PFSK-1 (cell line): ENCODE measurements at regions not wholly inside any gene's neighbourhood (a gene's known extent, or its start where the extent isn't known, plus 50 kb on each side); places are given as distances from the start of the nearest gene placed in this dataset.

Source experiments
- FOXP2 ChIP-seq: optimal IDR thresholded peaks from 2 replicates; pipeline ENCODE3; 2011; ENCODE audit warnings: borderline replicate concordance, control low read depth, inconsistent platforms; ENCODE audit not compliant: insufficient read depth; ENCODE audit errors: extremely low read length, extremely low read depth
- POLR2AphosphoS5 ChIP-seq: IDR thresholded peaks from 2 replicates; pipeline ENCODE4 v1.6.1; 2012; ENCODE audit warnings: low read depth, mild to moderate bottlenecking, control low read depth, low read length, moderate library complexity
- SIN3A ChIP-seq: IDR thresholded peaks from 2 replicates; pipeline ENCODE4 v1.6.1; 2012; ENCODE audit warnings: mild to moderate bottlenecking, low read length, moderate library complexity, borderline replicate concordance; ENCODE audit not compliant: insufficient read depth
- TAF1 ChIP-seq: IDR thresholded peaks from 2 replicates; pipeline ENCODE4 v1.6.1; 2012; ENCODE audit warnings: low read length, control low read depth, borderline replicate concordance; ENCODE audit not compliant: insufficient read depth
- TF ChIP-seq, protein P1 (sequence below), 2 experiments: IDR thresholded peaks; 2 replicates each; pipeline versions ENCODE4 v1.6.1 to v1.8.0; 2011 to 2012; ENCODE audit warnings: low read depth in 2 of 2, low read length in 2 of 2, control low read depth in 1 of 2, inconsistent platforms in 1 of 2, mild to moderate bottlenecking in 1 of 2, moderate library complexity in 1 of 2; ENCODE audit not compliant: insufficient read depth in 1 of 2

DNA sequence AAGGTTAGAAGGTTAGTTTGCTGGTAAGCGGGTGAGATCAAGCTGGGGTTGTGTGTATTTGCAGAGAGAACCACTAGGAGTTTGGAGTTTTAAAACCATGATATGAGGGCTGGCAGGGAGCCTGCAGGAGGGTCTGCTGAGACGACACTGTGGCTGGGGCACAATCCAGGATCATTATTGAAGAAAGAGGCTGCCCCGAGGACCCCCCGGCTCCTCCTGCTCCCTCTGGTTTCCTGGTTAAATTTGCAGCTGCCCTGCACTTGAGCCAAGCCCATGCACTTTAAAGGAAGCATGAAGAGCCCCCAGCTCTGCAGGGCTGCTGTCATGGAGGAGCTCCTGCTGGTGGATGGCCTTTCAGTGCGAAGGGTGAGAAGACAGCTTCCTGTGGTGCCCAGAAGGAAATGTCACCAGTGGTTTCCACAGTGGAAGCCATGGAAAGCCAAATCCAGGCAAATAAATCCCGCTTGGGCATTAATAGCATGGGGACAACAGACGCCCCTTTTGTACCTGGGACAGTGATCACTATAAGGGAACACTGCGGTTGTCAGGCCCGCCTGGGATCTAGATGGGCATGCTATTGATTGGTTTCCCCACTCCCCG lies 140.7 kb downstream of the NSG2 start:
- TF ChIP-seq FOXP2 (no peak), TAF1 (no peak)

DNA sequence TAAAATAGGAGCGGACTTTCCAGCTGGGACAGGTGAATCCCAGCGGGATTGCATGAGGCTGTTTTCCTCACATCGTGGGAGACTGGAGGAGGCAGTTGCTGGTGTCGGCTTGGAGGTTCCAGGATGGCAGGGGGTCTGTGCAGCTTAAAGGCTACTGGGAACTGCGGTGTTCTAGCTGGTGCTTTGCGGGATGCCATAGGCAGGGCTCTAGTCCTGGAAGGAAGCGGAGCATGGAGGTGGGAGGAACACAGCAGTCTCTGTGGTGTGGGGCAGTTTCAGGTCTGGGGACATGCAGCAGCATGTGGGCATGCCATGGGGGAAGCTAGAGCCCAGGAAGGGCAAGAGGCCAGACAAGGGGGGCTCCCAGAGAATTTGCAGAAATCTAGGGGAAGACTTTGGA lies 141.5 kb downstream of the NSG2 start:
- TF ChIP-seq FOXP2 (no peak), TAF1 (no peak), POLR2AphosphoS5 (no peak), SIN3A (no peak)
- TF ChIP-seq, protein P1, sequence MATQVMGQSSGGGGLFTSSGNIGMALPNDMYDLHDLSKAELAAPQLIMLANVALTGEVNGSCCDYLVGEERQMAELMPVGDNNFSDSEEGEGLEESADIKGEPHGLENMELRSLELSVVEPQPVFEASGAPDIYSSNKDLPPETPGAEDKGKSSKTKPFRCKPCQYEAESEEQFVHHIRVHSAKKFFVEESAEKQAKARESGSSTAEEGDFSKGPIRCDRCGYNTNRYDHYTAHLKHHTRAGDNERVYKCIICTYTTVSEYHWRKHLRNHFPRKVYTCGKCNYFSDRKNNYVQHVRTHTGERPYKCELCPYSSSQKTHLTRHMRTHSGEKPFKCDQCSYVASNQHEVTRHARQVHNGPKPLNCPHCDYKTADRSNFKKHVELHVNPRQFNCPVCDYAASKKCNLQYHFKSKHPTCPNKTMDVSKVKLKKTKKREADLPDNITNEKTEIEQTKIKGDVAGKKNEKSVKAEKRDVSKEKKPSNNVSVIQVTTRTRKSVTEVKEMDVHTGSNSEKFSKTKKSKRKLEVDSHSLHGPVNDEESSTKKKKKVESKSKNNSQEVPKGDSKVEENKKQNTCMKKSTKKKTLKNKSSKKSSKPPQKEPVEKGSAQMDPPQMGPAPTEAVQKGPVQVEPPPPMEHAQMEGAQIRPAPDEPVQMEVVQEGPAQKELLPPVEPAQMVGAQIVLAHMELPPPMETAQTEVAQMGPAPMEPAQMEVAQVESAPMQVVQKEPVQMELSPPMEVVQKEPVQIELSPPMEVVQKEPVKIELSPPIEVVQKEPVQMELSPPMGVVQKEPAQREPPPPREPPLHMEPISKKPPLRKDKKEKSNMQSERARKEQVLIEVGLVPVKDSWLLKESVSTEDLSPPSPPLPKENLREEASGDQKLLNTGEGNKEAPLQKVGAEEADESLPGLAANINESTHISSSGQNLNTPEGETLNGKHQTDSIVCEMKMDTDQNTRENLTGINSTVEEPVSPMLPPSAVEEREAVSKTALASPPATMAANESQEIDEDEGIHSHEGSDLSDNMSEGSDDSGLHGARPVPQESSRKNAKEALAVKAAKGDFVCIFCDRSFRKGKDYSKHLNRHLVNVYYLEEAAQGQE (IDR thresholded peaks at IDR 0.05; ENCODE audit: insufficient read depth in 1 of 2, low read depth in 2 of 2, low read length in 2 of 2) = no peak

GRCh38 chr5:174187481-174187880 lies 142.0 kb downstream of the NSG2 start:
- TF ChIP-seq POLR2AphosphoS5 (no peak), TAF1 (no peak), SIN3A (no peak), FOXP2 (no peak)
- TF ChIP-seq, protein P1 (IDR thresholded peaks at IDR 0.05; ENCODE audit: insufficient read depth in 1 of 2, low read depth in 2 of 2, low read length in 2 of 2) = no peak

- no peak for TF ChIP-seq SIN3A
- peak; percentile 65; the same call in 1 of the 2 replicates for TF ChIP-seq POLR2AphosphoS5
Observed at GRCh38 chr5:174188295-174188694, 142.8 kb downstream of the NSG2 start.

DNA sequence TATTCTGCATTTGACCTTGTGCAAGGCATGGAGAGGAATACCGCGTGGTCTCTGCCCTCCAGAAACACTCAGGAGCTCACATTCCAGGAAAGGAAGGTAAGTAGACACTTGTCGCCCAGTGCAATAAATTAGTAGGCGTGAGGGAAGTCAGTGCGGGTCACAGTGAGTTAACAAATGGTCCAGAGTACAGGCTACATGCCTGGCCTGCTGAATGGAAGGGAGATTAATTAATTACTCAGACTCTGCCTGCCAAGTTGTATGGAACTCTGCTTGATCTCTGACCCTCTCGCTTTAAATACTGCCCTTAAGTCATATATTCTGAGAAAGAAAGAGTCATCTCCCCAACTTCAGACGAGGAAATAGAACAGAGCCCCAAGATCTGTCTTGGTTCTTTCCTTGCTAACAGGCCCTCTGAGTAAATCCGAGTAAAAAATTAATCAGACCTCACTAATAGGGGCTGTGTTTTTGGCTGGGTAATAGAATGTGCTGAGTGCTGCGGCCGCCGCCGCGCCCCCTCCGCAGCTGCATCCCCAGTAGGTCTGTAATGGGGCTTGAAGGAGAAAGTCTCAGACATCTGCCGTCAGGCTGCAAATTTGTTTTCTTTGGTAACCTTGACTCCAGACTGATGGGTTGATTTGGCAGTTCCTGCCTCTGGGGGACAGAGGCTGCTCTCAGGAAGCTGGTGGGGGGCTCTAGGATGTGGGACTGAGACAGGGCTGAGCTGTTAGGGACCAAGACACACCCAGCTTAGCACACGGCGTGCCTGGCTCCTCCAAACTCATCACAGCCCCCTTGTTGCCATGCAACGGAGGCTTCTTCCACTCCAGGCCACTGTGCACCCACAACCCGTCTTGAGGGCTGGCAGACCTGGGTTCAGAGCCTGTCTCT lies 144.4 kb downstream of the NSG2 start:
- TF ChIP-seq TAF1 (no peak), FOXP2 (no peak), SIN3A (no peak), POLR2AphosphoS5 (no peak)
- TF ChIP-seq, protein P1 (IDR thresholded peaks at IDR 0.05; ENCODE audit: insufficient read depth in 1 of 2, low read depth in 2 of 2, low read length in 2 of 2) = no peak

DNA sequence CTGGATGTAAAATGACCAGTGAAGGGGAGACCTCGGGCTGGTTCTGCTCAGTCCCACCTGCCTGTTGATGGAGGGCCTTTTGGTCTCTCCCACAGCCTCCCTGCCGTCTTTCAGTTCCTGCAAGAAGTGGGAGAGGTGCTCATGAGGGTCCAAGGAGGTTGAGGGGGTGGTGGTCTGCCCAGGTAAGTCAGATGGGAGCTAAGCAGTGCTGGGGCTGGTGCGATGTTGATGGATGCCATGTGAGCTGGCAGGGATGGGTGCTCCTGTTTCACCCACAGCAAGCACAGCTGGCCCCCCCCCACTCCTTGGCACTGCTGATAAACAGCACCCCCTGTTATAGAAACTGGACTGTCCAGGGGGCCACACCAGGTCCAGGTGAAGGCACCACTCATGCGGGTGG lies 145.6 kb downstream of the NSG2 start:
- TF ChIP-seq SIN3A = no peak
- TF ChIP-seq FOXP2 = no peak
- TF ChIP-seq, protein P1 (IDR thresholded peaks at IDR 0.05; ENCODE audit: insufficient read depth in 1 of 2, low read depth in 2 of 2, low read length in 2 of 2) = no peak
- TF ChIP-seq POLR2AphosphoS5 = no peak
- no peak for TF ChIP-seq TAF1
